Upper lobe of left lung (tissue), 6 donors: ENCODE measurements at regions not wholly inside any gene's neighbourhood (a gene's known extent, or its start where the extent isn't known, plus 50 kb on each side); places are given as distances from the start of the nearest gene placed in this dataset.
A peak's percentile ranks its signal among the peaks of the same experiment; 100 is the strongest.

Source experiments
- ATAC-seq, 2 donors: fragments of 200-7000 bp; cut with Tn5 transposase; one replicate each; pipeline ENCODE4 v1.9.1; 2022; ENCODE audit warnings: mild to moderate bottlenecking in 2 of 2, moderate library complexity in 2 of 2; ENCODE audit not compliant: low FRiP score in 2 of 2
- DNase-seq, 2 donors: peaks; one replicate each; pipeline ENCODE4 v3.0.0-alpha.2; 2019 to 2020
- H3K27ac ChIP-seq, 4 donors: fragments of 200-600 bp; sonication (generic); one replicate each; pipeline ENCODE4 v1.5.1; 2016 to 2019
- H3K27me3 ChIP-seq, 4 donors: fragments of 200-600 bp; sonication (generic); one replicate each; pipeline ENCODE4 v1.5.1; 2017 to 2019
- H3K36me3 ChIP-seq, 4 donors: fragments of 200-600 bp; sonication (generic); one replicate each; pipeline ENCODE4 v1.5.1; 2016 to 2019
- H3K4me1 ChIP-seq, 4 donors: fragments of 200-600 bp; sonication (generic); one replicate each; pipeline ENCODE4 v1.5.1; 2018 to 2019
- H3K4me3 ChIP-seq, 4 donors: fragments of 200-600 bp; sonication (generic); one replicate each; pipeline ENCODE4 v1.5.1; 2017 to 2019; ENCODE audit warnings: mild to moderate bottlenecking in 2 of 4, moderate library complexity in 1 of 4
- H3K9me3 ChIP-seq, 4 donors: fragments of 200-600 bp; sonication (generic); one replicate each; pipeline ENCODE4 v1.5.1; 2018 to 2019
- CTCF ChIP-seq, 6 experiments: fragments of 450-650 bp in 4 of 6; fragments of 200-600 bp in 2 of 6; sonication (generic) in 2 of 6; IDR thresholded peaks; one replicate each; pipeline ENCODE4 v1.5.1; 2016 to 2019; ENCODE audit warnings: antibody characterized with exemption in 6 of 6
- EP300 ChIP-seq, 4 donors: sonication (generic); formaldehyde crosslinking; IDR thresholded peaks; one replicate each; pipeline ENCODE4 v1.5.1; 2017; ENCODE audit warnings: antibody characterized with exemption in 4 of 4, control low read depth in 2 of 4
- POLR2A ChIP-seq, 4 donors: fragments of 450-650 bp; IDR thresholded peaks; one replicate each; pipeline ENCODE4 v1.5.1; 2016 to 2017; ENCODE audit warnings: antibody characterized with exemption in 4 of 4, mild to moderate bottlenecking in 2 of 4
- POLR2AphosphoS5 ChIP-seq, 2 donors: sonication (generic); formaldehyde crosslinking; IDR thresholded peaks; one replicate each; pipeline ENCODE4 v1.5.1; 2017; ENCODE audit warnings: antibody characterized with exemption in 2 of 2
- WGBS, 2 donors: methylation state at CpG; one replicate each; pipeline ENCODE4 v1.1.5; 2017 to 2018; 5-methylcytosine and 5-hydroxymethylcytosine counted together
- donor health status: DM: no; HTN: no; CAD: no; lungs with moderate emphysema.
- donor health status: DM: no; HTN: yes; CAD: no; lungs with severe emphysema.

- H3K9me3 ChIP-seq = no peaks in the 10 kb centered on the region
- H3K27ac ChIP-seq = no peak overlapping the region
- H3K4me3 ChIP-seq = no peak overlapping the region
- H3K36me3 ChIP-seq = no peaks in the 10 kb centered on the region
- DNase-seq = no peak
- 38 to 48% methylated on average over 1 of the region's 1 CpG for WGBS, 2 donors
- no peaks in the 10 kb centered on the region for H3K4me1 ChIP-seq
- H3K27me3 ChIP-seq = no peaks in the 10 kb centered on the region
- TF ChIP-seq CTCF (IDR thresholded peaks at IDR 0.05) (no peak), POLR2A (IDR thresholded peaks at IDR 0.05) (no peak), EP300 (IDR thresholded peaks at IDR 0.05) (no peak), POLR2AphosphoS5 (IDR thresholded peaks at IDR 0.05) (no peak)
- ATAC-seq = no peak
Measured at GRCh38 chr3:144229330-144229729, 257.7 kb downstream of the DIPK2A start.

DNA sequence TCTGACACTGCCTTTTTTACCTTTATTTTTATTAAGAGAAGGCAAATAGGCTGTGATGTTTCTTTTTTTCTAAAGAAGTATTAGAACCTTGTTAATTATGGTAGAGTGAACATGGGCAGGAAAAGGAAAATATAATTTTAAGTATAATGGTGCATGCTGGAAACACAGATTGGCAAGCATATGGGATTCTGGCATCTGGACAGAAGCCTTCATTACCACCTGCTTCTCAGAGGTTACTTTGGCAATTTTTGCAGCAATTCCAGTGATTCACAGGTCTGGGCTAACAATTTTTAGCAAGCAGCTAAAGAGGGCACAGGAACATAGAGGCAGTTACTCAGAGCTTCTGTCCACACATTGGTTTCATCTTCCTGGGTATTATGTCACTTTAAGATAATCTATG lies 258.3 kb downstream of the DIPK2A start:
- Histone ChIP-seq H3K36me3 (no peaks in the 10 kb centered on the region), H3K9me3 (no peaks in the 10 kb centered on the region), H3K4me1 (no peaks in the 10 kb centered on the region), H3K27ac (no peak overlapping the region), H3K27me3 (no peaks in the 10 kb centered on the region), H3K4me3 (no peak overlapping the region)
- no peak for TF ChIP-seq POLR2AphosphoS5 (IDR thresholded peaks at IDR 0.05)
- no peak for TF ChIP-seq POLR2A (IDR thresholded peaks at IDR 0.05)
- no peak for TF ChIP-seq CTCF (IDR thresholded peaks at IDR 0.05)
- TF ChIP-seq EP300 (IDR thresholded peaks at IDR 0.05) = no peak
- no peak for DNase-seq
- no peak for ATAC-seq

DNA sequence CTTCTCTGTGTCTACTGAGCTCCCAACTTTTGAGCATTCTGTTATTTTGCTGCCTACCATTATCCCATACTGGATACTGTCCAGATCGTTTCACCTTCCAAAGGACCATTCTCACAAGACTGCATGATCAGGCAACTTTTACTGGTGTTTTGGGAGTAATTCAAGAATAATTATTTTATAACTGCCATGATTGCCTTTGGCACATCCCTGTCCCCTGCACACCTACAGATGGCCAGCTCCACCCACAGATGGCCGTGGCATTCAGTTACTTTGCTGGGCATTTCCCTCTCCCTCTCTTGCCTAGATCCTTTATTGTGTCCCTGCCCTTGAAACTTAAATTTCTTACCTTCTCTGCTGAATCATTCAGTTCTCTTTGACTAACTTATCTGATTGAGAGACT lies 263.9 kb downstream of the DIPK2A start:
- no peak overlapping the region for H3K27ac ChIP-seq
- ATAC-seq = no peak
- no peaks in the 10 kb centered on the region for H3K9me3 ChIP-seq
- H3K4me3 ChIP-seq = no peak overlapping the region
- no peaks in the 10 kb centered on the region for H3K4me1 ChIP-seq
- no peaks in the 10 kb centered on the region for H3K27me3 ChIP-seq
- H3K36me3 ChIP-seq = no peaks in the 10 kb centered on the region
- TF ChIP-seq EP300 (IDR thresholded peaks at IDR 0.05) = no peak
- no peak for TF ChIP-seq POLR2AphosphoS5 (IDR thresholded peaks at IDR 0.05)
- TF ChIP-seq POLR2A (IDR thresholded peaks at IDR 0.05) = no peak
- no peak for TF ChIP-seq CTCF (IDR thresholded peaks at IDR 0.05)
- no peak for DNase-seq
- 90 to 98% methylated on average over 2 of the region's 2 CpGs for WGBS, 2 donors

GRCh38 chr3:144237351-144237750 lies 265.7 kb downstream of the DIPK2A start:
- TF ChIP-seq POLR2A (IDR thresholded peaks at IDR 0.05) (no peak), CTCF (IDR thresholded peaks at IDR 0.05) (no peak), POLR2AphosphoS5 (IDR thresholded peaks at IDR 0.05) (no peak), EP300 (IDR thresholded peaks at IDR 0.05) (no peak)
- 89 to 92% methylated on average over 5 of the region's 5 CpGs for WGBS, 2 donors
- Histone ChIP-seq H3K4me1 (no peaks in the 10 kb centered on the region), H3K4me3 (no peak overlapping the region), H3K36me3 (no peaks in the 10 kb centered on the region), H3K9me3 (no peaks in the 10 kb centered on the region), H3K27ac (no peak overlapping the region), H3K27me3 (no peaks in the 10 kb centered on the region)
- no peak for ATAC-seq
- DNase-seq = no peak

GRCh38 chr3:144241404-144241803 lies 269.8 kb downstream of the DIPK2A start:
- DNase-seq (no peak), ATAC-seq (peak in 1 of 2 donors; percentile 23)
- no peaks in the 10 kb centered on the region for H3K27me3 ChIP-seq
- no peaks in the 10 kb centered on the region for H3K36me3 ChIP-seq
- H3K27ac ChIP-seq = no peak overlapping the region
- no peaks in the 10 kb centered on the region for H3K4me1 ChIP-seq
- 73 to 75% methylated on average over 4 of the region's 4 CpGs for WGBS, 2 donors
- no peaks in the 10 kb centered on the region for H3K9me3 ChIP-seq
- no peak overlapping the region for H3K4me3 ChIP-seq
- no peak for TF ChIP-seq CTCF (IDR thresholded peaks at IDR 0.05)
- TF ChIP-seq POLR2AphosphoS5 (IDR thresholded peaks at IDR 0.05) = no peak
- TF ChIP-seq POLR2A (IDR thresholded peaks at IDR 0.05) = no peak
